Bronchial epithelial cell (primary cell): ENCODE measurements at regions not wholly inside any gene's neighbourhood (a gene's known extent, or its start where the extent isn't known, plus 50 kb on each side); places are given as distances from the start of the nearest gene placed in this dataset.

Experiments used
- DNase-seq: peaks from one replicate; pipeline ENCODE4 v3.0.0-alpha.2; 2010; ENCODE audit warnings: low read depth
- FAIRE-seq: peaks from 2 replicates; lab custom pipeline; 2011; peaks lifted over from hg19 to GRCh38; lab: Jason Lieb, UNC
- H3K27me3 ChIP-seq: 2 replicates; pipeline ENCODE4 v1.5.1; 2011; ENCODE audit warnings: low read length; ENCODE audit not compliant: control insufficient read depth, insufficient read depth
- H3K36me3 ChIP-seq: 2 replicates; pipeline ENCODE4 v1.5.1; 2011; ENCODE audit warnings: low read length; ENCODE audit not compliant: control insufficient read depth, insufficient read depth
- H3K4me3 ChIP-seq: 2 replicates; pipeline ENCODE4 v1.5.1; 2011; ENCODE audit warnings: mild to moderate bottlenecking, low read depth, low read length, control low read depth
- CTCF ChIP-seq: IDR thresholded peaks from 2 replicates; pipeline ENCODE4 v1.5.1; 2011; ENCODE audit warnings: mild to moderate bottlenecking, moderate library complexity, low read length, control low read depth, inconsistent platforms; ENCODE audit not compliant: insufficient read depth, severe bottlenecking

GRCh38 chr13:23488442-23488841, 54.9 kb upstream of the SACS start:
- DNase-seq (no peak), FAIRE-seq (no peak)
- H3K36me3 ChIP-seq, result no peaks in the 10 kb centered on the region
- no peak overlapping the region for H3K4me3 ChIP-seq
- no peaks in the 10 kb centered on the region for H3K27me3 ChIP-seq
- no peak for TF ChIP-seq CTCF

- Histone ChIP-seq H3K36me3 (no peaks in the 10 kb centered on the region), H3K27me3 (no peaks in the 10 kb centered on the region), H3K4me3 (no peak overlapping the region)
- FAIRE-seq, result no peak
- no peak for TF ChIP-seq CTCF
- no peak for DNase-seq
Measured at GRCh38 chr13:23496255-23496654, 62.8 kb upstream of the SACS start.

GRCh38 chr13:23497191-23497590, 63.7 kb upstream of the SACS start:
- H3K4me3 ChIP-seq, result no peak overlapping the region
- FAIRE-seq (no peak), DNase-seq (no peak)
- H3K27me3 ChIP-seq, result no peaks in the 10 kb centered on the region
- TF ChIP-seq CTCF, result no peak
- H3K36me3 ChIP-seq, result no peaks in the 10 kb centered on the region

- no peak for FAIRE-seq
- Histone ChIP-seq H3K4me3 (no peak overlapping the region), H3K27me3 (no peaks in the 10 kb centered on the region), H3K36me3 (no peaks in the 10 kb centered on the region)
- no peak for DNase-seq
- TF ChIP-seq CTCF, result no peak
Measured at GRCh38 chr13:23500849-23501248, 67.3 kb upstream of the SACS start.

GRCh38 chr13:23504180-23504579, 66.0 kb upstream of the TNFRSF19 start:
- FAIRE-seq (no peak), DNase-seq (no peak)
- Histone ChIP-seq H3K36me3 (no peaks in the 10 kb centered on the region), H3K27me3 (no peaks in the 10 kb centered on the region), H3K4me3 (no peak overlapping the region)
- TF ChIP-seq CTCF, result no peak

- DNase-seq (peak; percentile 47), FAIRE-seq (no peak)
- no peak for TF ChIP-seq CTCF
- Histone ChIP-seq H3K4me3 (no peak overlapping the region), H3K27me3 (no peaks in the 10 kb centered on the region), H3K36me3 (no peaks in the 10 kb centered on the region)
Measured at GRCh38 chr13:23505007-23505406, 65.2 kb upstream of the TNFRSF19 start.
